HEK293 (cell line): ENCODE measurements at regions not wholly inside any gene's neighbourhood (a gene's known extent, or its start where the extent isn't known, plus 50 kb on each side); places are given as distances from the start of the nearest gene placed in this dataset.
"Not testable (repeated sequence)": the region's sequence is repeated elsewhere in the genome, so short reads cannot be mapped to it uniquely, and the experiment has no call there.

Source experiments
- CTCF ChIA-PET: fragments of 350-600 bp; formaldehyde crosslinking; extraction: SDS; loops from one replicate; lab custom pipeline; 2021; ENCODE audit warnings: antibody characterized with exemption; lab: Yijun Ruan, JAX
- POLR2A ChIA-PET: fragments of 300-600 bp; formaldehyde crosslinking; extraction: SDS; loops from one replicate; lab custom pipeline; 2020; ENCODE audit warnings: antibody characterized with exemption, inconsistent platforms; lab: Yijun Ruan, JAX
- H3K27ac ChIP-seq: fragments of 200-500 bp; sonication (Bioruptor generic); 2 replicates; pipeline ENCODE4 v1.5.1; 2014; ENCODE audit warnings: low read depth, low read length, control low read depth, inconsistent platforms; ENCODE audit errors: extremely low read depth
- H3K36me3 ChIP-seq, 2 experiments: fragments of 200-500 bp in 1 of 2; sonication (Bioruptor generic) in 1 of 2; 1 replicate in 1 of 2; 2 replicates in 1 of 2; pipeline ENCODE4 v1.5.1; 2014 to 2017; ENCODE audit warnings: inconsistent platforms in 2 of 2, low read length in 2 of 2; ENCODE audit not compliant: control insufficient read depth in 2 of 2, insufficient read depth in 1 of 2
- H3K4me1 ChIP-seq: fragments of 200-500 bp; sonication (Bioruptor generic); 2 replicates; pipeline ENCODE4 v1.5.1; 2014; ENCODE audit warnings: mild to moderate bottlenecking, low read length, inconsistent platforms; ENCODE audit not compliant: control insufficient read depth, insufficient read depth
- H3K4me3 ChIP-seq: 2 replicates; pipeline ENCODE4 v1.5.1; 2011; ENCODE audit warnings: low read depth, mild to moderate bottlenecking, control low read depth, low read length, moderate library complexity
- H3K9me3 ChIP-seq: fragments of 200-500 bp; sonication (Bioruptor generic); 2 replicates; pipeline ENCODE4 v1.5.1; 2014; ENCODE audit warnings: low read depth, low read length, inconsistent platforms; ENCODE audit not compliant: control insufficient read depth, insufficient read depth
- HOXA7 ChIP-seq: sonication (generic); formaldehyde crosslinking; IDR thresholded peaks from 2 replicates; pipeline ENCODE4 v1.8.1; 2022; ENCODE audit warnings: missing genetic modification reagents, borderline replicate concordance
- KLF16 ChIP-seq: fragments of 450-650 bp; formaldehyde crosslinking; IDR thresholded peaks from 2 replicates; pipeline ENCODE4 v1.5.1; 2017; ENCODE audit warnings: missing biosample characterization, missing genetic modification characterization
- RBAK ChIP-seq: fragments of 450-650 bp; formaldehyde crosslinking; IDR thresholded peaks from 2 replicates; pipeline ENCODE4 v1.5.1; 2016; ENCODE audit warnings: missing biosample characterization, missing genetic modification characterization
- REPIN1 ChIP-seq: fragments of 450-650 bp; formaldehyde crosslinking; IDR thresholded peaks from 2 replicates; pipeline ENCODE4 v1.5.1; 2017; ENCODE audit warnings: missing biosample characterization, missing genetic modification characterization, low read depth
- SCRT1 ChIP-seq: fragments of 450-650 bp; formaldehyde crosslinking; IDR thresholded peaks from 2 replicates; pipeline ENCODE4 v1.5.1; 2016; ENCODE audit warnings: missing biosample characterization, missing genetic modification characterization, borderline replicate concordance
- SCRT2 ChIP-seq: fragments of 450-650 bp; formaldehyde crosslinking; IDR thresholded peaks from 2 replicates; pipeline ENCODE4 v1.5.1; 2016; ENCODE audit warnings: missing biosample characterization, missing genetic modification characterization
- ZBTB48 ChIP-seq: fragments of 450-650 bp; formaldehyde crosslinking; IDR thresholded peaks from 2 replicates; pipeline ENCODE4 v1.5.1; 2016; ENCODE audit warnings: missing biosample characterization, missing genetic modification characterization
- ZNF121 ChIP-seq: fragments of 450-650 bp; formaldehyde crosslinking; IDR thresholded peaks from 2 replicates; pipeline ENCODE4 v1.5.1; 2016; ENCODE audit warnings: missing biosample characterization, missing genetic modification characterization
- ZNF157 ChIP-seq: fragments of 450-650 bp; formaldehyde crosslinking; IDR thresholded peaks from 2 replicates; pipeline ENCODE4 v1.5.1; 2016; ENCODE audit warnings: missing biosample characterization, missing genetic modification characterization
- ZNF223 ChIP-seq: fragments of 450-650 bp; formaldehyde crosslinking; IDR thresholded peaks from 2 replicates; pipeline ENCODE4 v1.5.1; 2016; ENCODE audit warnings: missing biosample characterization, missing genetic modification characterization
- ZNF324 ChIP-seq: fragments of 450-650 bp; formaldehyde crosslinking; IDR thresholded peaks from 2 replicates; pipeline ENCODE4 v1.5.1; 2016; ENCODE audit warnings: missing biosample characterization, missing genetic modification characterization
- ZNF354C ChIP-seq: fragments of 450-650 bp; formaldehyde crosslinking; IDR thresholded peaks from 2 replicates; pipeline ENCODE4 v1.5.1; 2016; ENCODE audit warnings: missing biosample characterization, missing genetic modification characterization, low read depth, borderline replicate concordance
- ZNF529 ChIP-seq: fragments of 450-650 bp; formaldehyde crosslinking; IDR thresholded peaks from 2 replicates; pipeline ENCODE4 v1.5.1; 2017; ENCODE audit warnings: missing genetic modification characterization, missing biosample characterization; ENCODE audit not compliant: insufficient replicate concordance
- ZNF530 ChIP-seq: fragments of 450-650 bp; formaldehyde crosslinking; IDR thresholded peaks from 2 replicates; pipeline ENCODE4 v1.5.1; 2016; ENCODE audit warnings: low read depth, missing biosample characterization, missing genetic modification characterization
- ZNF561 ChIP-seq: fragments of 450-650 bp; IDR thresholded peaks from 2 replicates; pipeline ENCODE4 v1.5.1; 2018; ENCODE audit warnings: missing biosample characterization, missing genetic modification characterization, borderline replicate concordance
- ZNF585B ChIP-seq: fragments of 450-650 bp; formaldehyde crosslinking; IDR thresholded peaks from 2 replicates; pipeline ENCODE4 v1.5.1; 2016; ENCODE audit warnings: missing biosample characterization, missing genetic modification characterization
- ZNF624 ChIP-seq: fragments of 450-650 bp; formaldehyde crosslinking; IDR thresholded peaks from 2 replicates; pipeline ENCODE4 v1.5.1; 2017; ENCODE audit warnings: missing biosample characterization, missing genetic modification characterization
- TF ChIP-seq, protein P1 (sequence below): fragments of 450-650 bp; formaldehyde crosslinking; IDR thresholded peaks from 2 replicates; pipeline ENCODE4 v1.5.1; 2016; ENCODE audit warnings: missing biosample characterization, missing genetic modification characterization, borderline replicate concordance
- TF ChIP-seq, protein P2 (sequence below): sonication (generic); formaldehyde crosslinking; IDR thresholded peaks from 2 replicates; pipeline ENCODE4 v1.8.1; 2022; ENCODE audit warnings: mild to moderate bottlenecking, moderate library complexity, missing genetic modification reagents
- TF ChIP-seq, protein P3 (sequence below): fragments of 450-650 bp; formaldehyde crosslinking; IDR thresholded peaks from 2 replicates; pipeline ENCODE4 v1.5.1; 2016; ENCODE audit warnings: missing biosample characterization, missing genetic modification characterization
- TF ChIP-seq, protein P4 (sequence below): fragments of 450-650 bp; formaldehyde crosslinking; IDR thresholded peaks from 2 replicates; pipeline ENCODE4 v1.5.1; 2017; ENCODE audit warnings: missing biosample characterization, missing genetic modification characterization
- TF ChIP-seq, protein P5 (sequence below): fragments of 450-650 bp; formaldehyde crosslinking; conservative IDR thresholded peaks from 2 replicates; pipeline ENCODE4 v1.5.1; 2016; ENCODE audit warnings: low read depth, missing biosample characterization, missing genetic modification characterization

DNA sequence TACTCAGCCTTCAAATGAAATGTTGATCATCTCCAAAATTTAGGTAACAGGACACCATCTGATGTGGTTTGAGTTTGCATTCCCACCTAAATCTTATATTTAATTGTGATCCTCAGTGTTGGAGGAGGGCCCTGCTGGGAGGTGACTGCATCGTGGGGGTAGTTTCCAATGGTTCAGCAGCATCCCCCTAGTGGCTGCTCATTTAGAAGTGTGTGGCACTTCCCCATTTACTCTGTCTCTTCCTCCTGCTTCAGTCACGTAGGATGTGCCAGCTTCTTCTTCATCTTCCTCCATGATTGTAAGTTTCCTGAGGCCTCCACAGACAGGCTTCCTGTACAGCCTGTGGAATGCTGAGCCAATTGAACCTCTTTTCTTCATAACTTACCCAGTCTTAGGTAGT lies 731.2 kb downstream of the USP25 start (continued):
- no peak for TF ChIP-seq ZNF624 (tag by site-specific recombination)

DNA sequence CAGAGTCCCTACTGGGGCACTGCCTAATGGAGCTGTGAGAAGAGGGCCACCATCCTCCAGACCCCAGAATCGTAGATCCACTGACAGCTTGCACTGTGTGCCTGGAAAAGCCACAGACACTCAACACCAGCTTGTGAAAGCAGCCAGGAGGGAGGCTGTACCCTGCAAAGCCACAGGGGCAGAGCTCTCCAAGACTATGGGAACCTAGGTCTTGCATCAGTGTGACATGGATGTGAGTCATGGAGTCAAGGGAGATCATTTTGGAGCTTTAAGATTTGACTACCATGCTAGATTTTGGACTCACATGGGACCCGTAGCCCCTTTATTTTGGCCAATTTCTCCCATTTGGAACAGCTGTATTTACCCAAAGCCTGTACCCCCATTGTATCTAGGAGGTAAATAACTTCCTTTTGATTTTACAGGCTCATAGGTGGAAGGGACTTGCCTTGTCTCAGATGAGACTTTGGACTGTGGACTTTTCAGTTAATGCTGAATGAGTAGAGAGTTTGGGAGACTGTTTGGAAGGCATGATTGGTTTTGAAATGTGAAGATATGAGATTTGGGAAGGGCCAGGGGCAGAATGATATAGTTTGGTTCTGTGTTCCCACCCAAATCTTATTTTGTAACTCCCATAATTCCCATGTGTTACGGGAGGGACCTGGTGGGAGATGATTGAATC lies 734.6 kb downstream of the USP25 start:
- H3K27ac ChIP-seq, POLR2A ChIA-PET, CTCF ChIA-PET, H3K9me3 ChIP-seq, H3K4me3 ChIP-seq, H3K4me1 ChIP-seq, H3K36me3 ChIP-seq: not testable (repeated sequence)

DNA sequence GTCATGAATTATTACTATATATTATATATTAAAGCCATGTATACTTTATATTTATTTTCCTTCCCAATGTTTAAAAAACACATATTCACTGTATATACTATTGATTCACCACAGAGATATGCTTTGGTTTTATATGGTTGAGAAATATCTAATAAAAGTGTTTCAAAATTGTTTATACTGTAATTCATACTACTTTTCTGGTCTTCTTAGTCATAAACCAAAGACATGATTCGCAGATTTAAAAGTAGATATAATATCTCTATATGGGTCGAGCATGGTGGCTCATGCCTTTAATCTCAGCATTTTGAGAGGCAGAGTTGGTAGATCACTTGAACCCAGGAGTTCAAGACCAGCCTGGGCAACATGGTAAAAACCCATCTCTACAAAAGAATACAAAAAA lies 738.4 kb downstream of the USP25 start:
- Histone ChIP-seq H3K9me3 (no peaks in the 10 kb centered on the region), H3K36me3 (no peaks in the 10 kb centered on the region), H3K4me1 (no peaks in the 10 kb centered on the region), H3K27ac (no peak overlapping the region), H3K4me3 (no peak overlapping the region)
- CTCF ChIA-PET = no interaction called here
- TF ChIP-seq, protein P1, sequence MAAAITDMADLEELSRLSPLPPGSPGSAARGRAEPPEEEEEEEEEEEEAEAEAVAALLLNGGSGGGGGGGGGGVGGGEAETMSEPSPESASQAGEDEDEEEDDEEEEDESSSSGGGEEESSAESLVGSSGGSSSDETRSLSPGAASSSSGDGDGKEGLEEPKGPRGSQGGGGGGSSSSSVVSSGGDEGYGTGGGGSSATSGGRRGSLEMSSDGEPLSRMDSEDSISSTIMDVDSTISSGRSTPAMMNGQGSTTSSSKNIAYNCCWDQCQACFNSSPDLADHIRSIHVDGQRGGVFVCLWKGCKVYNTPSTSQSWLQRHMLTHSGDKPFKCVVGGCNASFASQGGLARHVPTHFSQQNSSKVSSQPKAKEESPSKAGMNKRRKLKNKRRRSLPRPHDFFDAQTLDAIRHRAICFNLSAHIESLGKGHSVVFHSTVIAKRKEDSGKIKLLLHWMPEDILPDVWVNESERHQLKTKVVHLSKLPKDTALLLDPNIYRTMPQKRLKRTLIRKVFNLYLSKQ (tag by site-specific recombination) = no peak
- TF ChIP-seq ZNF324 (tag by site-specific recombination) (no peak), RBAK (tag by site-specific recombination) (no peak), HOXA7 (CRISPR knock-in tag) (no peak), REPIN1 (tag by site-specific recombination) (no peak), ZNF585B (tag by site-specific recombination) (no peak), ZNF529 (tag by site-specific recombination) (no peak), ZNF157 (no peak), ZNF561 (tag by site-specific recombination) (no peak)
- TF ChIP-seq, protein P2, sequence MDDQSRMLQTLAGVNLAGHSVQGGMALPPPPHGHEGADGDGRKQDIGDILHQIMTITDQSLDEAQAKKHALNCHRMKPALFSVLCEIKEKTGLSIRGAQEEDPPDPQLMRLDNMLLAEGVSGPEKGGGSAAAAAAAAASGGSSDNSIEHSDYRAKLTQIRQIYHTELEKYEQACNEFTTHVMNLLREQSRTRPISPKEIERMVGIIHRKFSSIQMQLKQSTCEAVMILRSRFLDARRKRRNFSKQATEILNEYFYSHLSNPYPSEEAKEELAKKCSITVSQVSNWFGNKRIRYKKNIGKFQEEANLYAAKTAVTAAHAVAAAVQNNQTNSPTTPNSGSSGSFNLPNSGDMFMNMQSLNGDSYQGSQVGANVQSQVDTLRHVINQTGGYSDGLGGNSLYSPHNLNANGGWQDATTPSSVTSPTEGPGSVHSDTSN (CRISPR knock-in tag) = no peak
- TF ChIP-seq, protein P3, sequence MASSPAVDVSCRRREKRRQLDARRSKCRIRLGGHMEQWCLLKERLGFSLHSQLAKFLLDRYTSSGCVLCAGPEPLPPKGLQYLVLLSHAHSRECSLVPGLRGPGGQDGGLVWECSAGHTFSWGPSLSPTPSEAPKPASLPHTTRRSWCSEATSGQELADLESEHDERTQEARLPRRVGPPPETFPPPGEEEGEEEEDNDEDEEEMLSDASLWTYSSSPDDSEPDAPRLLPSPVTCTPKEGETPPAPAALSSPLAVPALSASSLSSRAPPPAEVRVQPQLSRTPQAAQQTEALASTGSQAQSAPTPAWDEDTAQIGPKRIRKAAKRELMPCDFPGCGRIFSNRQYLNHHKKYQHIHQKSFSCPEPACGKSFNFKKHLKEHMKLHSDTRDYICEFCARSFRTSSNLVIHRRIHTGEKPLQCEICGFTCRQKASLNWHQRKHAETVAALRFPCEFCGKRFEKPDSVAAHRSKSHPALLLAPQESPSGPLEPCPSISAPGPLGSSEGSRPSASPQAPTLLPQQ (tag by site-specific recombination) = no peak
- TF ChIP-seq, protein P4, sequence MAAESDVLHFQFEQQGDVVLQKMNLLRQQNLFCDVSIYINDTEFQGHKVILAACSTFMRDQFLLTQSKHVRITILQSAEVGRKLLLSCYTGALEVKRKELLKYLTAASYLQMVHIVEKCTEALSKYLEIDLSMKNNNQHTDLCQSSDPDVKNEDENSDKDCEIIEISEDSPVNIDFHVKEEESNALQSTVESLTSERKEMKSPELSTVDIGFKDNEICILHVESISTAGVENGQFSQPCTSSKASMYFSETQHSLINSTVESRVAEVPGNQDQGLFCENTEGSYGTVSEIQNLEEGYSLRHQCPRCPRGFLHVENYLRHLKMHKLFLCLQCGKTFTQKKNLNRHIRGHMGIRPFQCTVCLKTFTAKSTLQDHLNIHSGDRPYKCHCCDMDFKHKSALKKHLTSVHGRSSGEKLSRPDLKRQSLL (tag by site-specific recombination) = no peak
- POLR2A ChIA-PET = no interaction called here

DNA sequence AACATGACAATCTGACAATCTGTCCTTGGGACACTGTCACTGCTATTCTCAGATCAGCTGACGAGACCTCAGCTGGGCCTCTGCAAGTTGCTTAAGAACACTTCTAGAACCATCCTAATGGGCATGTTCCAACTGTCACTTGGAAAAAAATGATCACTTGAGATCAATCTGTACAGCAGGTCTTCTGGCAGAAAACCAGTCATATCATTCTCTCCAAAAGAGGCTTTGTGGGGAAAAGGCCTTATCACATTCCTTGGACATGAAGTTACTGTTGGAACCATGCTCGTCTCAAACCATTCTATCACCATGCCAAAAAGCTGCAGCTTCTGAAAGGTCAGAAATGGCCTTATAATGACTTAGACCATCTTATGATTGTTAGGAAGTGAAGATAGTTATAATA lies 744.2 kb downstream of the USP25 start:
- CTCF ChIA-PET = no interaction called here
- no peak overlapping the region for H3K27ac ChIP-seq
- H3K4me1 ChIP-seq = no peaks in the 10 kb centered on the region
- H3K36me3 ChIP-seq = no peaks in the 10 kb centered on the region
- no peaks in the 10 kb centered on the region for H3K9me3 ChIP-seq
- POLR2A ChIA-PET = no interaction called here
- H3K4me3 ChIP-seq = no peak overlapping the region
- TF ChIP-seq KLF16 (tag by site-specific recombination) (no peak), ZNF530 (tag by site-specific recombination) (no peak), SCRT2 (no peak), ZNF324 (tag by site-specific recombination) (no peak), ZNF223 (tag by site-specific recombination) (no peak), ZNF354C (no peak), ZBTB48 (tag by site-specific recombination) (no peak), SCRT1 (tag by site-specific recombination) (no peak), ZNF121 (tag by site-specific recombination) (no peak)
- TF ChIP-seq, protein P5, sequence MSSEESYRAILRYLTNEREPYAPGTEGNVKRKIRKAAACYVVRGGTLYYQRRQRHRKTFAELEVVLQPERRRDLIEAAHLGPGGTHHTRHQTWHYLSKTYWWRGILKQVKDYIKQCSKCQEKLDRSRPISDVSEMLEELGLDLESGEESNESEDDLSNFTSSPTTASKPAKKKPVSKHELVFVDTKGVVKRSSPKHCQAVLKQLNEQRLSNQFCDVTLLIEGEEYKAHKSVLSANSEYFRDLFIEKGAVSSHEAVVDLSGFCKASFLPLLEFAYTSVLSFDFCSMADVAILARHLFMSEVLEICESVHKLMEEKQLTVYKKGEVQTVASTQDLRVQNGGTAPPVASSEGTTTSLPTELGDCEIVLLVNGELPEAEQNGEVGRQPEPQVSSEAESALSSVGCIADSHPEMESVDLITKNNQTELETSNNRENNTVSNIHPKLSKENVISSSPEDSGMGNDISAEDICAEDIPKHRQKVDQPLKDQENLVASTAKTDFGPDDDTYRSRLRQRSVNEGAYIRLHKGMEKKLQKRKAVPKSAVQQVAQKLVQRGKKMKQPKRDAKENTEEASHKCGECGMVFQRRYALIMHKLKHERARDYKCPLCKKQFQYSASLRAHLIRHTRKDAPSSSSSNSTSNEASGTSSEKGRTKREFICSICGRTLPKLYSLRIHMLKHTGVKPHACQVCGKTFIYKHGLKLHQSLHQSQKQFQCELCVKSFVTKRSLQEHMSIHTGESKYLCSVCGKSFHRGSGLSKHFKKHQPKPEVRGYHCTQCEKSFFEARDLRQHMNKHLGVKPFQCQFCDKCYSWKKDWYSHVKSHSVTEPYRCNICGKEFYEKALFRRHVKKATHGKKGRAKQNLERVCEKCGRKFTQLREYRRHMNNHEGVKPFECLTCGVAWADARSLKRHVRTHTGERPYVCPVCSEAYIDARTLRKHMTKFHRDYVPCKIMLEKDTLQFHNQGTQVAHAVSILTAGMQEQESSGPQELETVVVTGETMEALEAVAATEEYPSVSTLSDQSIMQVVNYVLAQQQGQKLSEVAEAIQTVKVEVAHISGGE = no peak
